DMS53 (cell line): ENCODE measurements at regions not wholly inside any gene's neighbourhood (a gene's known extent, or its start where the extent isn't known, plus 50 kb on each side); places are given as distances from the start of the nearest gene placed in this dataset.
"Not testable (repeated sequence)": the region's sequence is repeated elsewhere in the genome, so short reads cannot be mapped to it uniquely, and the experiment has no call there.

Experiments
- DNase-seq: peaks from one replicate; lab custom pipeline; 2025; lab: John Stamatoyannopoulos, UW

GRCh38 chr13:71303144-71303543, 563.9 kb downstream of the DACH1 start:
- no peak for DNase-seq

- no peak for DNase-seq
These were observed 566.4 kb downstream of the DACH1 start for GRCh38 chr13:71300602-71301001.

- no peak for DNase-seq
These were observed 575.2 kb downstream of the DACH1 start for GRCh38 chr13:71291842-71292146.

GRCh38 chr13:71290963-71291841, 575.8 kb downstream of the DACH1 start:
- DNase-seq: peak; percentile 86

GRCh38 chr13:71289980-71290379, 577.0 kb downstream of the DACH1 start:
- DNase-seq: not testable (repeated sequence)

- DNase-seq: no peak
These were observed 581.3 kb downstream of the DACH1 start for GRCh38 chr13:71285700-71286099.

- DNase-seq: no peak
These were observed 588.5 kb downstream of the DACH1 start for GRCh38 chr13:71278512-71278911.

GRCh38 chr13:71274923-71275608, 591.9 kb downstream of the DACH1 start:
- DNase-seq: no peak

GRCh38 chr13:71261256-71261655, 605.7 kb downstream of the DACH1 start:
- no peak for DNase-seq

GRCh38 chr13:71260246-71260645, 606.8 kb downstream of the DACH1 start:
- no peak for DNase-seq

- DNase-seq: no peak
These were observed 611.4 kb downstream of the DACH1 start for GRCh38 chr13:71255633-71256032.

- no peak for DNase-seq
These were observed 612.6 kb downstream of the DACH1 start for GRCh38 chr13:71254384-71254783.

- no peak for DNase-seq
These were observed 614.8 kb downstream of the DACH1 start for GRCh38 chr13:71252184-71252704.

- no peak for DNase-seq
These were observed 615.6 kb downstream of the DACH1 start for GRCh38 chr13:71251292-71251951.

GRCh38 chr13:71249011-71249410, 618.0 kb downstream of the DACH1 start:
- peak; percentile 0 for DNase-seq

GRCh38 chr13:71244161-71244560, 622.8 kb downstream of the DACH1 start:
- DNase-seq: no peak

GRCh38 chr13:71242201-71242600, 624.8 kb downstream of the DACH1 start:
- DNase-seq: no peak

GRCh38 chr13:71240911-71241310, 626.1 kb downstream of the DACH1 start:
- peak; percentile 3 for DNase-seq

- DNase-seq: no peak
These were observed 629.7 kb downstream of the DACH1 start for GRCh38 chr13:71237332-71237731.

- no peak for DNase-seq
These were observed 647.1 kb downstream of the DACH1 start for GRCh38 chr13:71219698-71220415.

- peak; percentile 42 for DNase-seq
These were observed 648.0 kb downstream of the DACH1 start for GRCh38 chr13:71218960-71219359.

- DNase-seq: no peak
These were observed 649.2 kb downstream of the DACH1 start for GRCh38 chr13:71217827-71218226.
